GM12801 (cell line): ENCODE measurements at regions not wholly inside any gene's neighbourhood (a gene's known extent, or its start where the extent isn't known, plus 50 kb on each side); places are given as distances from the start of the nearest gene placed in this dataset.

ENCODE experiments used
- TF ChIP-seq, protein P1 (sequence below): IDR thresholded peaks from one replicate; pipeline ENCODE4 v1.5.1; 2011; ENCODE audit warnings: control low read depth; ENCODE audit not compliant: insufficient read length; ENCODE audit errors: extremely low read depth

DNA sequence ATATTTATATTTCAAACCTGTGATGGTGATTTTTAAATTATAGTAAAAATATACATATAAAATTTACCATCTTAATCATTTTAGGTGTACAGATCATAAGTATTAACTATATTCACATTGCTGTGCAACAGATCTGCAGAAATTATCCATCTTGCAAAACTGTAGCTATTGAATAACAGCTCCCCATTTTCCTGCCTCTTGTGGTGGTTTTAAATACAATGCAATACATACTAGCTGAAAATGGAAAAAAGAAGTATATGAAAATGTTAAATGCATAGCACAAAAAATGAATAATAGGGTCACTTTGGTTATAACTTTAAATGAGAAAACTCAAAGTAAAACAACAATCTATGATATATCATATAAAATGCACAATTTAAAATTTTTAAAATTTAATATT lies 130.9 kb upstream of the VPREB1 start:
- TF ChIP-seq, protein P1, sequence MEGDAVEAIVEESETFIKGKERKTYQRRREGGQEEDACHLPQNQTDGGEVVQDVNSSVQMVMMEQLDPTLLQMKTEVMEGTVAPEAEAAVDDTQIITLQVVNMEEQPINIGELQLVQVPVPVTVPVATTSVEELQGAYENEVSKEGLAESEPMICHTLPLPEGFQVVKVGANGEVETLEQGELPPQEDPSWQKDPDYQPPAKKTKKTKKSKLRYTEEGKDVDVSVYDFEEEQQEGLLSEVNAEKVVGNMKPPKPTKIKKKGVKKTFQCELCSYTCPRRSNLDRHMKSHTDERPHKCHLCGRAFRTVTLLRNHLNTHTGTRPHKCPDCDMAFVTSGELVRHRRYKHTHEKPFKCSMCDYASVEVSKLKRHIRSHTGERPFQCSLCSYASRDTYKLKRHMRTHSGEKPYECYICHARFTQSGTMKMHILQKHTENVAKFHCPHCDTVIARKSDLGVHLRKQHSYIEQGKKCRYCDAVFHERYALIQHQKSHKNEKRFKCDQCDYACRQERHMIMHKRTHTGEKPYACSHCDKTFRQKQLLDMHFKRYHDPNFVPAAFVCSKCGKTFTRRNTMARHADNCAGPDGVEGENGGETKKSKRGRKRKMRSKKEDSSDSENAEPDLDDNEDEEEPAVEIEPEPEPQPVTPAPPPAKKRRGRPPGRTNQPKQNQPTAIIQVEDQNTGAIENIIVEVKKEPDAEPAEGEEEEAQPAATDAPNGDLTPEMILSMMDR = no peak

DNA sequence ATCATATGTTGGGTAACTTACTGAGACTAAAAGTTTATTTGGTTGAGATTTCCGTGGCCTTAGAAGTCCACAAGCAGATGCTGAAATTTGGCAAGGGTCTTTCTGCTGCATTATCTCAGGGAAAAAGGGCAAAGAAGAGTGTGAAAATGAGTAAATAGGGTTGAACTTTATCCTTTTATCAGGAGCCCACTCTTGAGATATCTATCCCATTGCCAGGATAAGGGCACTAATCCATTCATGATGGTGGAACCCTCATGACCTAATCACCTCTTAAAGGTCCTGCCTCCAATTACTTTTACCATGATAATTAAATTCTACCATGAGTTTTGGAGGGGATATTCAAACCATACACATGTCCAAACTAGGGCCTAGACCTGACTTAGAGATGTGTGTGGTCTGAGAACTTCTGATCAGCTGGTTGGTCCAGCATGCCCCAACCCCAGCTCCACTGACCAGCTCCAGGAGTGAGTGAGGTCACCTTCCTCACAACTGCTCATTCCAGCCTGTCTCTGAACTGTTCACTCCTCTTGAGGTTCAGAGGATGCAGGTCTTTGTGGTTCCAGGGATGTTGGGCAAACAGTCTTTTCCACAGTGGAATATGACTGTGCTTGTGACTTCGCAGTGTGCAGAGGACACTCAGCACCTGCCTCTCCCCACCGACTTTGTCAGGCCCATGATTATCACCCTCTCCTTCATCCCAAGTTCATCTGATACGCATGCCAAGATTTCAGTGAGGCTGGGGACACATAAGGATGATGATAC lies 130.1 kb upstream of the TOP3B start:
- TF ChIP-seq, protein P1 = no peak

DNA sequence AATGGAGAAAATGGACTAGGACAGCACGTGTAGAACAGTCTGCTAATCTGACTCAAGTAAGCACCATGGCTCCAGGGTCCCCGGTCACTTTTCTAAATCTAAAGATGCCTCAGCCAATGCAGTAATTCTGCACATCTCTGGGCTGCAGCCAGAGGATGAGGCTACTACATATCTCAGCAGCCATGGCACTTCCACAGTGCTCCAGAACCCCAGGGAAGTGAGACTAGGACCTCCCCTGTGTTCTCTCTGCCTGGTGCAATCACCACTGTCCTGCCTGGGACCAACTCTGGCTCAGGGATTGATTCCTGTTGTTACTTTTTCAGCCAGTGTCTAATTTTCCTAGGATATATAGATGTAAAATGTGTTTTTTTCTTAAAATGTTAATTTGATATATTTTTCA lies 129.4 kb upstream of the TOP3B start:
- TF ChIP-seq, protein P1 = no peak

DNA sequence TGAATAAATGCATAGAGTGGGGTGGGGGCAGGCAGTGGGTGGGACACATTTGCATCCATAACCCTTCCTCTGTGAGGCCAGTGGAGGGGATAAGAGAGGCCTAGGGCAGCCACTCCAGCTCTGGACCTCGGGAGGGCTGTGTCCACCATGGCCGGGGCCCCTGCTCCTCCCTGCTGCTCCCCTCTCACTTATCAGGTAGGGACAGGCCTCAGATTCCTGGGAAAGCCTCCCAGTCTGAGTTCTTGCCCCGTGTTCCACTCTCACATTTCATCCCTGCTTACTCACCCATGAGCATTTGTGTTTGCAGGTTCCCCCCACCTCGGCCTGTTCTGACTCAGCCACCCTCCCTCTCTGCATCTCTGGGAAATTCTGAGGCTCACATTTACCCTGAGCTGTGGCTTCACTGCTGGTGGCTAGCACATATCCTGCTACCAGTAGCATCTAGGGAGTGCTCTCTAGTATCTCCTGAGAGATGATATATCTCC lies 128.7 kb upstream of the TOP3B start:
- TF ChIP-seq, protein P1 = no peak

- TF ChIP-seq, protein P1 = peak; percentile 54
Observed at GRCh38 chr22:22110548-22111266, 128.1 kb upstream of the TOP3B start.

- TF ChIP-seq, protein P1 = no peak
Observed at GRCh38 chr22:22109693-22110466, 127.3 kb upstream of the TOP3B start.

- TF ChIP-seq, protein P1 = no peak
Observed at GRCh38 chr22:22106855-22107254, 124.3 kb upstream of the TOP3B start.
